Esophagus muscularis mucosa (tissue), 4 donors: ENCODE measurements at regions not wholly inside any gene's neighbourhood (a gene's known extent, or its start where the extent isn't known, plus 50 kb on each side); places are given as distances from the start of the nearest gene placed in this dataset.

Source experiments
- DNase-seq: peaks from one replicate; pipeline ENCODE4 v3.0.0-alpha.2; 2017; ENCODE audit errors: extremely low spot score
- H3K27ac ChIP-seq, 4 donors: fragments of 200-600 bp; sonication (generic); replicated peaks in 1 of 4; 1 replicate in 3 of 4; 2 replicates in 1 of 4; pipeline ENCODE4 v1.5.1; 2016 to 2019; ENCODE audit warnings: mild to moderate bottlenecking in 1 of 4
- H3K27me3 ChIP-seq, 4 donors: fragments of 200-600 bp; sonication (generic); one replicate each; pipeline versions ENCODE4 v1.5.1 to v1.6.0; 2016 to 2019
- H3K36me3 ChIP-seq, 4 donors: fragments of 200-600 bp; sonication (generic); one replicate each; pipeline ENCODE4 v1.5.1; 2016 to 2019
- H3K4me1 ChIP-seq, 4 donors: fragments of 200-600 bp; sonication (generic); one replicate each; pipeline ENCODE4 v1.5.1; 2016 to 2019
- H3K4me3 ChIP-seq, 4 donors: fragments of 200-600 bp; sonication (generic); 1 replicate in 2 of 4; 2 replicates in 2 of 4; pipeline ENCODE4 v1.5.1; 2016 to 2019; ENCODE audit warnings: mild to moderate bottlenecking in 4 of 4, moderate library complexity in 1 of 4
- H3K9me3 ChIP-seq, 4 donors: fragments of 200-600 bp; sonication (generic); 1 replicate in 3 of 4; 2 replicates in 1 of 4; pipeline ENCODE4 v1.5.1; 2016 to 2019
- EP300 ChIP-seq: sonication (generic); formaldehyde crosslinking; IDR thresholded peaks from one replicate; pipeline ENCODE4 v1.6.1; 2017; ENCODE audit warnings: antibody characterized with exemption
- POLR2A ChIP-seq: fragments of 450-650 bp; IDR thresholded peaks from one replicate; pipeline ENCODE4 v1.6.1; 2017; ENCODE audit warnings: antibody characterized with exemption, moderate library complexity, mild to moderate bottlenecking, low read depth
- POLR2AphosphoS5 ChIP-seq, 2 donors: sonication (generic); formaldehyde crosslinking; IDR thresholded peaks; one replicate each; pipeline ENCODE4 v1.6.1; 2017; ENCODE audit warnings: antibody characterized with exemption in 2 of 2
- WGBS: methylation state at CpG from one replicate; pipeline ENCODE4 v1.1.5; 2018; 5-methylcytosine and 5-hydroxymethylcytosine counted together
- intact Hi-C: fragments of 100-400 bp; cut with DNase I; formaldehyde crosslinking; loops from one replicate; pipeline ENCODE4 v1.15.1; 2023
- TF ChIP-seq, protein P1 (sequence below), 3 experiments: fragments of 200-600 bp in 2 of 3; fragments of 450-650 bp in 1 of 3; sonication (generic) in 2 of 3; IDR thresholded peaks; one replicate each; pipeline ENCODE4 v1.5.1; 2017 to 2019; ENCODE audit warnings: antibody characterized with exemption in 3 of 3, mild to moderate bottlenecking in 2 of 3, moderate library complexity in 1 of 3

DNA sequence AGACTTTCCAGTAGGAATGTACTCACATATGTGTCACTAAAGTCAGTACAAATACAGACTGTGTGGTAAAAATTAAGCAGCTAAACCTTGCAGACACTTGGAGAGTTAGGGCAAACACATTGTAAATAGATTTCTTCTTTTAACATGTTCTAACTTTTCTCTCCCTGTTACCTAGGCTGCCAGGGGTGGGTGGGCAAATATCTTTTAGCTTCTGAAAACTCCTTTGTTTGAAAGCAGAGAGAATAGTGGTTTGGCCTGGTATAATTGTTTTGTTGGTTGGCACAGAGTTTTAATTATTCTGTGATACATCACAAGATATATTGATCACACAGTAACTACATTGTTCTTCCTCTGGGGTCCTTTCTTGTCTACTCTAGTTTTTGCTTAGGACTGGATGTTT lies 289.8 kb upstream of the DACH1 start:
- DNase-seq, result no peak
- H3K9me3 ChIP-seq, result no peaks in the 10 kb centered on the region
- no peaks in the 10 kb centered on the region for H3K36me3 ChIP-seq
- H3K4me3 ChIP-seq, result no peak overlapping the region
- no peak overlapping the region for H3K27ac ChIP-seq
- no peak for TF ChIP-seq POLR2A
- no peak for TF ChIP-seq POLR2AphosphoS5 (IDR thresholded peaks at IDR 0.05)
- TF ChIP-seq EP300, result no peak
- TF ChIP-seq, protein P1, sequence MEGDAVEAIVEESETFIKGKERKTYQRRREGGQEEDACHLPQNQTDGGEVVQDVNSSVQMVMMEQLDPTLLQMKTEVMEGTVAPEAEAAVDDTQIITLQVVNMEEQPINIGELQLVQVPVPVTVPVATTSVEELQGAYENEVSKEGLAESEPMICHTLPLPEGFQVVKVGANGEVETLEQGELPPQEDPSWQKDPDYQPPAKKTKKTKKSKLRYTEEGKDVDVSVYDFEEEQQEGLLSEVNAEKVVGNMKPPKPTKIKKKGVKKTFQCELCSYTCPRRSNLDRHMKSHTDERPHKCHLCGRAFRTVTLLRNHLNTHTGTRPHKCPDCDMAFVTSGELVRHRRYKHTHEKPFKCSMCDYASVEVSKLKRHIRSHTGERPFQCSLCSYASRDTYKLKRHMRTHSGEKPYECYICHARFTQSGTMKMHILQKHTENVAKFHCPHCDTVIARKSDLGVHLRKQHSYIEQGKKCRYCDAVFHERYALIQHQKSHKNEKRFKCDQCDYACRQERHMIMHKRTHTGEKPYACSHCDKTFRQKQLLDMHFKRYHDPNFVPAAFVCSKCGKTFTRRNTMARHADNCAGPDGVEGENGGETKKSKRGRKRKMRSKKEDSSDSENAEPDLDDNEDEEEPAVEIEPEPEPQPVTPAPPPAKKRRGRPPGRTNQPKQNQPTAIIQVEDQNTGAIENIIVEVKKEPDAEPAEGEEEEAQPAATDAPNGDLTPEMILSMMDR (IDR thresholded peaks at IDR 0.05), result no peak
- no peaks in the 10 kb centered on the region for H3K27me3 ChIP-seq
- intact Hi-C loops, result no loop called here
- no peaks in the 10 kb centered on the region for H3K4me1 ChIP-seq

DNA sequence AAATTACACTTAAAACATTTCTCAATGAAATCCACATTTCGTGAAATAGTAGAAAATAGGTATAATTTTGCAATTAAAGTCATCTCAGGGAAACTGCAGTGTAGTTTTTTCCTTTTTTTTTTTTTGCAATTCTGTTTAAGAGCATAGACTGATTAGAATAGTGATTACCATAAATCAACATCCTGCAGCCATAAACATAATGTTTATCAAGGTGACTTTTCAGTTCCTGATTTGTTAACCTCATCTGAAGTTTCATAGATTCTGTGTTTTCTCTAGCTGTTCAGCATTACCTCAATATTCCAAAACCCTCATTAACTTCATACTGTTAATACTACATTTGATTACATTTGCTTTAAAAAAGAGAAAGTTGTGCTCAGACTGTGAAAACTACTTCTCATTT lies 286.3 kb upstream of the DACH1 start:
- Histone ChIP-seq H3K27ac (no peak overlapping the region), H3K9me3 (no peaks in the 10 kb centered on the region), H3K4me3 (no peak overlapping the region), H3K27me3 (no peaks in the 10 kb centered on the region), H3K4me1 (no peaks in the 10 kb centered on the region), H3K36me3 (no peaks in the 10 kb centered on the region)
- no peak for DNase-seq
- TF ChIP-seq EP300 (no peak), POLR2A (no peak), POLR2AphosphoS5 (IDR thresholded peaks at IDR 0.05) (no peak)
- TF ChIP-seq, protein P1 (IDR thresholded peaks at IDR 0.05), result no peak
- intact Hi-C loops, result no loop called here
- 95% methylated on average over 1 of the region's 1 CpG for WGBS

DNA sequence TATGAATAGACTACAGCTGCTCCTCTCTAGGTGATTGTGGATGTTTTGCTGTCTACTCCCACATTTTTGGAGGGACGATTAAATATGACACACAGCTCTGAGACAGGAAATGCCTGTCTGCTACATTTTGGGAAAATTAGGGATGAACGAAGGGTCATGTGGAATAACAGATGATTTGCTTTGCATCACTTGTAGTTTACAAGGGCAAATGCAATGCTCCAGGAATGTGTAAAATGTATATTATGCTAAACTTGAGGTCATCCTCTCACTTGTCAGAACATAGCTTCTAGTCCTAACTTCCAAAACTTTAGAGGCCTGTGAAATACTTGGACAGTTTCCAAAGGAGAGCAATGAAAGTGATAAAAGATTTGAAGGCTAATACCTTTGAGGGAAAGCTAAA lies 284.2 kb upstream of the DACH1 start:
- Histone ChIP-seq H3K4me3 (no peak overlapping the region), H3K9me3 (no peaks in the 10 kb centered on the region), H3K36me3 (no peaks in the 10 kb centered on the region), H3K4me1 (no peaks in the 10 kb centered on the region), H3K27ac (no peak overlapping the region), H3K27me3 (no peaks in the 10 kb centered on the region)
- no peak for DNase-seq
- WGBS, result 30% methylated on average over 2 of the region's 2 CpGs
- TF ChIP-seq POLR2A (no peak), EP300 (no peak), POLR2AphosphoS5 (IDR thresholded peaks at IDR 0.05) (no peak)
- TF ChIP-seq, protein P1 (IDR thresholded peaks at IDR 0.05), result no peak
- intact Hi-C loops, result no loop called here

DNA sequence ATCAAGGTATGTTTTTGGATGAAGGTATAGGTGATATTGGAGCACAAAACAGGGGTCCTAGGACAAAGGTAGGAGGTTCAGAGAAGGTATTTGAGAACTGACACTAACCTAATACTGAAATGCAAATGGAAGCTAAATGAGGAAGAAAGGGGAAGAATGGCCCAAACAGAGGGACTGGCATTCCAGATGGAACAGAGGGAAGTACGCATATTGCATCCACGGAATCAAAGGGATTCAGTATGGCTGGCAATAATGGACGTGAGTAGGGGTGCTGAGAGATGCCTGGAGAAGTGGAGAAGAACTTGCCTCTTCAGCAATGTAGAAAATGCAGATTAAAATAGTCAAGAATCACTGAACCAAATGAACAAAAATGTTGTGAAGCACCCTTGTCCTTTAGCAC lies 283.5 kb upstream of the DACH1 start:
- DNase-seq, result no peak
- Histone ChIP-seq H3K4me3 (no peak overlapping the region), H3K4me1 (no peaks in the 10 kb centered on the region), H3K27ac (no peak overlapping the region), H3K27me3 (no peaks in the 10 kb centered on the region), H3K9me3 (no peaks in the 10 kb centered on the region), H3K36me3 (no peaks in the 10 kb centered on the region)
- WGBS, result 91% methylated on average over 3 of the region's 3 CpGs
- intact Hi-C loops, result no loop called here
- TF ChIP-seq EP300 (no peak), POLR2A (no peak), POLR2AphosphoS5 (IDR thresholded peaks at IDR 0.05) (no peak)
- TF ChIP-seq, protein P1 (IDR thresholded peaks at IDR 0.05), result no peak

DNA sequence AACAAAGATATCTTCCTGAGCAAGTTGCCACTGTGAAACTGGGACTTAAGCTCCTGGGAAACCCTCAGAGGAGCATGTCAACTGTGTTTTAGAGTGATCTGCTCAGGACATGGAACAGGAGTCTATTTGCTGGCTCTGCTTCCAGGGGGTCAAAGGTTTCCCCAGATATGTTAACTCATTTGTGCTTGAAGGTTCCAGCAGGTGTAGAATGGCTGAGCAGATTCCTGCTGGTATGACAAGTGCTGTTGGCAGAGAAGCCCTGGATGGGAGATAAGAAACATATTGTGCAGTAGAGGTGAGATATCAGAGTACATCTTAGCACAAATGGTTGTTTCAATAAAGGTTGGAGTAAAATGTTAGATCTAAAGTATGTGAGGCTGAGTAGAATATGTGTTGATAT lies 282.7 kb upstream of the DACH1 start:
- intact Hi-C loops, result no loop called here
- TF ChIP-seq POLR2A (no peak), POLR2AphosphoS5 (IDR thresholded peaks at IDR 0.05) (no peak), EP300 (no peak)
- TF ChIP-seq, protein P1 (IDR thresholded peaks at IDR 0.05), result no peak
- Histone ChIP-seq H3K4me3 (no peak overlapping the region), H3K36me3 (no peaks in the 10 kb centered on the region), H3K27me3 (no peaks in the 10 kb centered on the region), H3K27ac (no peak overlapping the region), H3K9me3 (no peaks in the 10 kb centered on the region), H3K4me1 (no peaks in the 10 kb centered on the region)
- no peak for DNase-seq
